Aorta (tissue), 5 donors: ENCODE measurements at regions not wholly inside any gene's neighbourhood (a gene's known extent, or its start where the extent isn't known, plus 50 kb on each side); places are given as distances from the start of the nearest gene placed in this dataset.

Experiments used
- ATAC-seq: fragments of 200-7000 bp; cut with Tn5 transposase; one replicate; pipeline ENCODE4 v1.9.1; 2022; ENCODE audit warnings: moderate library complexity; ENCODE audit not compliant: low FRiP score
- DNase-seq, 2 donors: peaks; one replicate each; pipeline ENCODE4 v3.0.0-alpha.2; 2020
- H3K27ac ChIP-seq, 2 donors: one replicate each; pipeline ENCODE4 v1.5.1; 2013; ENCODE audit warnings: low read length in 2 of 2, mild to moderate bottlenecking in 2 of 2, moderate library complexity in 2 of 2, control low read depth in 1 of 2, inconsistent platforms in 1 of 2, low read depth in 1 of 2
- H3K27me3 ChIP-seq, 2 donors: one replicate each; pipeline ENCODE4 v1.6.1; 2013; ENCODE audit warnings: control low read depth in 1 of 2, low read length in 1 of 2, mild to moderate bottlenecking in 1 of 2, moderate library complexity in 1 of 2; ENCODE audit not compliant: insufficient read depth in 2 of 2, control insufficient read depth in 1 of 2
- H3K36me3 ChIP-seq, 2 donors: one replicate each; pipeline ENCODE4 v1.6.1; 2013; ENCODE audit warnings: control low read depth in 1 of 2, low read length in 1 of 2, mild to moderate bottlenecking in 1 of 2; ENCODE audit not compliant: insufficient read depth in 2 of 2, control insufficient read depth in 1 of 2
- H3K4me1 ChIP-seq, 2 donors: one replicate each; pipeline ENCODE4 v1.6.1; 2013; ENCODE audit warnings: low read length in 2 of 2, control low read depth in 1 of 2, mild to moderate bottlenecking in 1 of 2, moderate library complexity in 1 of 2; ENCODE audit not compliant: insufficient read depth in 2 of 2, control insufficient read depth in 1 of 2
- H3K4me3 ChIP-seq, 2 donors: one replicate each; pipeline ENCODE4 v1.5.1; 2013; ENCODE audit warnings: low read length in 2 of 2, control low read depth in 1 of 2, mild to moderate bottlenecking in 1 of 2
- H3K9me3 ChIP-seq: one replicate; pipeline ENCODE4 v1.6.1; 2013; ENCODE audit warnings: mild to moderate bottlenecking, low read length; ENCODE audit not compliant: control insufficient read depth
- WGBS, 2 donors: extraction: QIAGEN DNeasy Blood & Tissue Kit; methylation state at CpG; one replicate each; pipeline ENCODE4 v1.1.7; 2013; 5-methylcytosine and 5-hydroxymethylcytosine counted together
- intact Hi-C, 2 donors: fragments of 100-400 bp; cut with DNase I; formaldehyde crosslinking; loops; one replicate each; pipeline versions ENCODE4 v1.14.2 to v1.15.0; 2022
- donor health status: healthy with polysubstance abuse.
- donor health status: Bipolar disorder and iron deficiency.
- donor health status: DM: no; HTN: no; CAD: no.
- donor health status: DM: no; HTN: no; CAD: no.
- donor health status: DM: yes; HTN: yes; CAD: no.

GRCh38 chr13:80117515-80117914 is 223.4 kb downstream of the SPRY2 start:
- DNase-seq (no peak), ATAC-seq (no peak)
- WGBS, 2 donors: 88 to 91% methylated on average over 2 of the region's 2 CpGs
- intact Hi-C loops: no loop called here
- H3K4me1 ChIP-seq: no peaks in the 10 kb centered on the region
- no peaks in the 10 kb centered on the region for H3K9me3 ChIP-seq
- no peak overlapping the region for H3K4me3 ChIP-seq
- H3K27me3 ChIP-seq: no peaks in the 10 kb centered on the region
- no peak overlapping the region for H3K27ac ChIP-seq
- no peaks in the 10 kb centered on the region for H3K36me3 ChIP-seq

GRCh38 chr13:80116107-80116506 is 224.8 kb downstream of the SPRY2 start:
- H3K9me3 ChIP-seq: no peaks in the 10 kb centered on the region
- H3K4me3 ChIP-seq: no peak overlapping the region
- no peak overlapping the region for H3K27ac ChIP-seq
- no peak for ATAC-seq
- WGBS, 2 donors: 89 to 93% methylated on average over 3 of the region's 3 CpGs
- H3K4me1 ChIP-seq: no peaks in the 10 kb centered on the region
- H3K36me3 ChIP-seq: no peaks in the 10 kb centered on the region
- intact Hi-C loops: no loop called here
- DNase-seq: no peak
- H3K27me3 ChIP-seq: no peaks in the 10 kb centered on the region

- H3K4me1 ChIP-seq: no peaks in the 10 kb centered on the region
- DNase-seq (no peak), ATAC-seq (no peak)
- H3K27ac ChIP-seq: no peak overlapping the region
- intact Hi-C loops: no loop called here
- H3K9me3 ChIP-seq: no peaks in the 10 kb centered on the region
- H3K4me3 ChIP-seq: no peak overlapping the region
- no peaks in the 10 kb centered on the region for H3K27me3 ChIP-seq
- WGBS, 2 donors: 92 to 95% methylated on average over 1 of the region's 1 CpG
- H3K36me3 ChIP-seq: no peaks in the 10 kb centered on the region
Measured at GRCh38 chr13:80115616-80116015, 225.3 kb downstream of the SPRY2 start.

- DNase-seq (no peak), ATAC-seq (no peak)
- no peaks in the 10 kb centered on the region for H3K36me3 ChIP-seq
- no peak overlapping the region for H3K27ac ChIP-seq
- H3K27me3 ChIP-seq: no peaks in the 10 kb centered on the region
- intact Hi-C loops: no loop called here
- no peaks in the 10 kb centered on the region for H3K9me3 ChIP-seq
- 92 to 95% methylated on average over 2 of the region's 2 CpGs for WGBS, 2 donors
- no peaks in the 10 kb centered on the region for H3K4me1 ChIP-seq
- no peak overlapping the region for H3K4me3 ChIP-seq
Measured at GRCh38 chr13:80113714-80114454, 227.0 kb downstream of the SPRY2 start.

GRCh38 chr13:80109303-80109702 is 231.6 kb downstream of the SPRY2 start:
- H3K36me3 ChIP-seq: no peaks in the 10 kb centered on the region
- ATAC-seq (no peak), DNase-seq (no peak)
- H3K27me3 ChIP-seq: no peaks in the 10 kb centered on the region
- H3K4me1 ChIP-seq: no peaks in the 10 kb centered on the region
- intact Hi-C loops: no loop called here
- H3K4me3 ChIP-seq: no peak overlapping the region
- H3K27ac ChIP-seq: no peak overlapping the region
- no peaks in the 10 kb centered on the region for H3K9me3 ChIP-seq
- 45 to 77% methylated on average over 3 of the region's 3 CpGs for WGBS, 2 donors

- intact Hi-C loops: no loop called here
- WGBS, 2 donors: 45 to 49% methylated on average over 2 of the region's 2 CpGs
- DNase-seq (no peak), ATAC-seq (no peak)
- H3K27me3 ChIP-seq: no peaks in the 10 kb centered on the region
- H3K9me3 ChIP-seq: no peaks in the 10 kb centered on the region
- H3K4me1 ChIP-seq: no peaks in the 10 kb centered on the region
- no peak overlapping the region for H3K4me3 ChIP-seq
- no peak overlapping the region for H3K27ac ChIP-seq
- H3K36me3 ChIP-seq: no peaks in the 10 kb centered on the region
Measured at GRCh38 chr13:80105350-80105749, 235.6 kb downstream of the SPRY2 start.

- intact Hi-C loops: no loop called here
- DNase-seq: no peak
- Histone ChIP-seq H3K36me3 (no peaks in the 10 kb centered on the region), H3K27ac (no peak overlapping the region), H3K9me3 (no peaks in the 10 kb centered on the region), H3K4me3 (no peak overlapping the region), H3K4me1 (no peaks in the 10 kb centered on the region), H3K27me3 (no peaks in the 10 kb centered on the region)
- WGBS, 2 donors: 68% methylated on average over 3 of the region's 3 CpGs
- no peak for ATAC-seq
Measured at GRCh38 chr13:80101040-80101439, 239.9 kb downstream of the SPRY2 start.

- WGBS, 2 donors: 86 to 87% methylated on average over 2 of the region's 2 CpGs
- H3K4me1 ChIP-seq: no peaks in the 10 kb centered on the region
- no peaks in the 10 kb centered on the region for H3K36me3 ChIP-seq
- H3K9me3 ChIP-seq: no peaks in the 10 kb centered on the region
- ATAC-seq (no peak), DNase-seq (no peak)
- H3K4me3 ChIP-seq: no peak overlapping the region
- intact Hi-C loops: no loop called here
- no peak overlapping the region for H3K27ac ChIP-seq
- H3K27me3 ChIP-seq: no peaks in the 10 kb centered on the region
Measured at GRCh38 chr13:80100636-80101035, 240.3 kb downstream of the SPRY2 start.

GRCh38 chr13:80097561-80097960 is 243.4 kb downstream of the SPRY2 start:
- Histone ChIP-seq H3K9me3 (no peaks in the 10 kb centered on the region), H3K4me1 (no peaks in the 10 kb centered on the region), H3K36me3 (no peaks in the 10 kb centered on the region), H3K27me3 (no peaks in the 10 kb centered on the region), H3K4me3 (no peak overlapping the region), H3K27ac (no peak overlapping the region)
- intact Hi-C loops: no loop called here
- no peak for ATAC-seq
- 95 to 96% methylated on average over 2 of the region's 2 CpGs for WGBS, 2 donors
- DNase-seq: no peak
